Gastrocnemius medialis (tissue), 4 donors: ENCODE measurements at regions not wholly inside any gene's neighbourhood (a gene's known extent, or its start where the extent isn't known, plus 50 kb on each side); places are given as distances from the start of the nearest gene placed in this dataset.

Experiments
- ATAC-seq, 2 donors: fragments of 150-250 bp; one replicate each; pipeline ENCODE4 v1.9.1; 2016
- DNase-seq, 2 donors: peaks; one replicate each; pipeline ENCODE4 v3.0.0-alpha.2; 2019
- H3K27ac ChIP-seq, 4 donors: fragments of 200-600 bp; sonication (generic); 1 replicate in 1 of 4; 2 replicates in 3 of 4; pipeline ENCODE4 v1.5.1; 2016 to 2018; ENCODE audit warnings: mild to moderate bottlenecking in 2 of 4, moderate library complexity in 1 of 4
- H3K27me3 ChIP-seq, 3 donors: fragments of 200-600 bp; sonication (generic) in 2 of 3; 1 replicate in 1 of 3; 2 replicates in 2 of 3; pipeline versions ENCODE4 v1.5.1 to v1.6.0; 2016 to 2019; ENCODE audit warnings: mild to moderate bottlenecking in 1 of 3, moderate library complexity in 1 of 3
- H3K36me3 ChIP-seq, 2 donors: fragments of 200-600 bp; sonication (generic) in 1 of 2; one replicate each; pipeline ENCODE4 v1.5.1; 2017 to 2018
- H3K4me1 ChIP-seq, 2 donors: fragments of 200-600 bp; sonication (generic) in 1 of 2; one replicate each; pipeline ENCODE4 v1.5.1; 2016 to 2017; ENCODE audit warnings: mild to moderate bottlenecking in 2 of 2
- H3K4me3 ChIP-seq, 4 donors: fragments of 200-600 bp; sonication (generic) in 3 of 4; 1 replicate in 1 of 4; 2 replicates in 3 of 4; pipeline ENCODE4 v1.5.1; 2016 to 2019; ENCODE audit warnings: mild to moderate bottlenecking in 2 of 4
- H3K9me3 ChIP-seq, 3 donors: fragments of 200-600 bp; sonication (generic) in 2 of 3; 1 replicate in 1 of 3; 2 replicates in 2 of 3; pipeline ENCODE4 v1.5.1; 2016 to 2019
- CTCF ChIP-seq, 5 experiments: fragments of 450-650 bp in 3 of 5; fragments of 200-600 bp in 2 of 5; sonication (generic) in 2 of 5; IDR thresholded peaks in 4 of 5; conservative IDR thresholded peaks in 1 of 5; 1 replicate in 4 of 5; 2 replicates in 1 of 5; pipeline ENCODE4 v1.5.1; 2016 to 2019; ENCODE audit warnings: antibody characterized with exemption in 5 of 5, mild to moderate bottlenecking in 3 of 5, moderate library complexity in 3 of 5
- POLR2A ChIP-seq, 2 donors: fragments of 450-650 bp; IDR thresholded peaks; one replicate each; pipeline ENCODE4 v1.6.1; 2017; ENCODE audit warnings: antibody characterized with exemption in 2 of 2, mild to moderate bottlenecking in 2 of 2, moderate library complexity in 2 of 2
- in situ Hi-C, 4 donors: fragments of 200-750 bp; cut with MboI; loops; one replicate each; pipeline versions ENCODE4 v1.15.0 to v1.8.0; 2017; ENCODE audit warnings: low sequenced_read_pairs in 4 of 4
- intact Hi-C: fragments of 100-400 bp; cut with DNase I; formaldehyde crosslinking; loops from one replicate; pipeline ENCODE4 v1.15.1; 2023; ENCODE audit warnings: low total_unique reads

DNA sequence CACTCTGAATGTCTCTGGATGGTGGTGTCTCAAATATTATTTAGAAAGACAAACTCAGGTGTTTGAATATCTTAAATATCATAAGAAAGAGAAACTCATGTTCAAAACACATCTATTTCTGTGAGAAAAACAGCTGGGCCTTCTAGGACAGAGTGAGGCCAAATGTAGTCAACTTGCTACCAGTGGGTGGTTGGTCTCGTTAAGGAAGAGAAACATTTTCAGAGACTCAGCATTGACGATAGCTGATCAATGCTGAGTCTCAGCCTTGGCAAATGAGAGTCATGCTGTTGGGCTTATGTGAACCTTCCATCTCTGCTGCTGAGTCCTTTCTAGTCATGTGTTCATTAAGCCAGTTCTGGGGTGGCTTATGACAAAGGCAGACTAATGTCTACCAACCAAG lies 418.0 kb downstream of the CETN3 start:
- Histone ChIP-seq H3K27me3 (no peaks in the 10 kb centered on the region), H3K36me3 (no peaks in the 10 kb centered on the region), H3K9me3 (no peaks in the 10 kb centered on the region), H3K4me1 (peaks cover 9 to 26% of the 10 kb centered on the region in 2 donors), H3K27ac (no peak overlapping the region), H3K4me3 (no peak overlapping the region)
- in situ Hi-C loops = no loop called here
- no peak for TF ChIP-seq POLR2A (IDR thresholded peaks at IDR 0.05)
- TF ChIP-seq CTCF (IDR thresholded peaks at IDR 0.05 in 4 of 5, conservative IDR thresholded peaks at IDR 0.05 in 1 of 5) = no peak
- intact Hi-C loops = no loop called here
- ATAC-seq (no peak), DNase-seq (no peak)

DNA sequence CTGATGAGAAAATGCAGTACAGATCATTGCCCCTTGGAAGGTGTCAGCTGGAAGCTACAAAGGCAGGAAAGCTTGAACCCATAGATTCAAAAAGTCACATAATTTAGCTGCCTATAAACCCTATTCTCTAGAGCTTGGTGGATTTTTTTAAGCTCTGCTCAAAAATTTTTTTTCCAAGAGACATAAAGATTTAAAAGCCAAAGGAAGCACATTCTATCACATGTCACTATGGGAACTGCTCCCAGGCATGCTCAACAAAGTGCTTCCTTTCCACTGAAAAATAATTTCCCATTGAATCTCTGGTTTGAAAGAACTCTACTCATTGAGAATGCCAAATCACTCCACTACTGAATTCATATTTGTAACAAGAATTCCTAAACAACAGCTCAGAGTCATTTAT lies 419.8 kb downstream of the CETN3 start:
- TF ChIP-seq CTCF (IDR thresholded peaks at IDR 0.05 in 4 of 5, conservative IDR thresholded peaks at IDR 0.05 in 1 of 5) (no peak), POLR2A (IDR thresholded peaks at IDR 0.05) (no peak)
- ATAC-seq = no peak
- no peak overlapping the region for H3K4me3 ChIP-seq
- intact Hi-C loops (no loop called here), in situ Hi-C loops (no loop called here)
- H3K36me3 ChIP-seq = no peaks in the 10 kb centered on the region
- no peaks in the 10 kb centered on the region for H3K27me3 ChIP-seq
- H3K4me1 ChIP-seq = peaks cover 17 to 34% of the 10 kb centered on the region in 2 donors
- DNase-seq = no peak
- no peaks in the 10 kb centered on the region for H3K9me3 ChIP-seq
- peak overlapping the region in 3 of 4 donors; percentile 48 to 56 (median 56) for H3K27ac ChIP-seq

GRCh38 chr5:89988998-89989655 lies 420.4 kb downstream of the CETN3 start:
- Histone ChIP-seq H3K27ac (peak overlapping the region; percentile 8 to 56 (median 38)), H3K36me3 (no peaks in the 10 kb centered on the region), H3K9me3 (no peaks in the 10 kb centered on the region), H3K27me3 (no peaks in the 10 kb centered on the region), H3K4me1 (peaks cover 17 to 34% of the 10 kb centered on the region in 2 donors), H3K4me3 (no peak overlapping the region)
- ATAC-seq = peak; percentile 41 to 68
- TF ChIP-seq POLR2A (IDR thresholded peaks at IDR 0.05) (no peak), CTCF (IDR thresholded peaks at IDR 0.05 in 4 of 5, conservative IDR thresholded peaks at IDR 0.05 in 1 of 5) (no peak)
- DNase-seq = no peak
- intact Hi-C loops = no loop called here
- in situ Hi-C loops = no loop called here

DNA sequence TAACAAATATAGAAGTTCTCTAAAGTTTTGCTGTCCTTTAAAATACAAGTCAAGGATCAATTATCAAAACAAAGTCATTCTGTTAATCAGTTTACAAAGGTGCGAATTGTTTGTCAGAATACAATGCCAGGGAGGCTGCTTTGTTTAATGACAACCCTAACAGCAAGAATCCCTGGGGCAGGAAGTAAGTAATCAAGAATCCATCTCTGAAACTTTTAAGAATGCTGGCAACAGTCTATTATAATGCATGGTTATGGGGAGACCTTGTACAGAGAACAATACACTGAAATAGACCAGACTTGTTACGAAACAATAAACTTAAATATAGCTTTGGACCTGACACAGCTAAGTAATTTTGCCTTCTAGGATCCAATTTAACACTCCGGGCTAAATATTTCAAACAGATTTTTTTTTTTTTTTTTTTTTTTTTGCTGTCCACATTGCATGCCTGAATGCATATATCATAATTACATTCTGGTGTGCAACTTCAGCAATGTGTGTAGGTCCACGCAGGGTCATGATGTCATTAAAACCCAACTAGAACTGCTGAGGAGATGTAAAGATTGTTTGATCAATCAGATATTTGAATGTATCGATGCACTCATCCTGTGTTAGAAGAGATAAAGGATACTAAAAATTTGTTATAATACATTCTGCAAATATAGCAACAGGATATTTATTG lies 421.3 kb downstream of the CETN3 start:
- H3K27ac ChIP-seq = peak overlapping the region; percentile 8 to 56 (median 38)
- peaks cover 17 to 34% of the 10 kb centered on the region in 2 donors for H3K4me1 ChIP-seq
- peak; percentile 55 to 61 for ATAC-seq
- no peak for DNase-seq
- TF ChIP-seq POLR2A (IDR thresholded peaks at IDR 0.05) = no peak
- TF ChIP-seq CTCF (IDR thresholded peaks at IDR 0.05 in 4 of 5, conservative IDR thresholded peaks at IDR 0.05 in 1 of 5) = no peak
- no peaks in the 10 kb centered on the region for H3K9me3 ChIP-seq
- no peaks in the 10 kb centered on the region for H3K36me3 ChIP-seq
- in situ Hi-C loops = no loop called here
- no peaks in the 10 kb centered on the region for H3K27me3 ChIP-seq
- H3K4me3 ChIP-seq = no peak overlapping the region
- intact Hi-C loops = no loop called here
